ENCODE measurements at regions not wholly inside any gene's neighbourhood (a gene's known extent, or its start where the extent isn't known, plus 50 kb on each side); places are given as distances from the start of the nearest gene placed in this dataset.

GRCh38 chr10:2745666-2746065 lies 321.7 kb upstream of the PFKP start:
- TF ChIP-seq SUZ12 (IDR thresholded peaks at IDR 0.05; ENCODE audit: extremely low read depth, insufficient read depth, insufficient read length) (no peak), YY1 (IDR thresholded peaks at IDR 0.05; ENCODE audit: insufficient read depth, insufficient read length) (no peak), ZNF274 (IDR thresholded peaks at IDR 0.05; ENCODE audit: low read depth, low read length) (no peak)

Data from NT2/D1 (cell line).